ENCODE measurements at regions not wholly inside any gene's neighbourhood (a gene's known extent, or its start where the extent isn't known, plus 50 kb on each side); places are given as distances from the start of the nearest gene placed in this dataset.

GRCh38 chr14:103250874-103251273 lies 83.2 kb upstream of the EIF5 start:
- Histone ChIP-seq H3K27me3 (no peaks in the 10 kb centered on the region), H3K9me3 (no peaks in the 10 kb centered on the region), H3K4me1 (peaks cover 0 to 26% (median 5%) of the 10 kb centered on the region in 4 donors), H3K27ac (no peak overlapping the region), H3K36me3 (no peaks in the 10 kb centered on the region), H3K4me3 (no peak overlapping the region)
- no peak for ATAC-seq
- TF ChIP-seq POLR2A (IDR thresholded peaks at IDR 0.05) (no peak), CTCF (IDR thresholded peaks at IDR 0.05) (no peak)
- WGBS (ENCODE audit: insufficient coverage, low coverage, low lambda C conversion rate, missing lambda C conversion rate): 70% methylated on average over 1 of the region's 3 CpGs
- peak in 1 of 3 donors; percentile 3 for DNase-seq
- intact Hi-C loops (cut with DNase I): no loop called here

- Histone ChIP-seq H3K4me1 (peaks cover 0 to 32% (median 3%) of the 10 kb centered on the region in 4 donors), H3K36me3 (no peaks in the 10 kb centered on the region), H3K27ac (peak overlapping the region in 2 of 3 donors; percentile 42 to 53), H3K4me3 (no peak overlapping the region), H3K27me3 (no peaks in the 10 kb centered on the region), H3K9me3 (no peaks in the 10 kb centered on the region)
- WGBS (ENCODE audit: insufficient coverage, low coverage, low lambda C conversion rate, missing lambda C conversion rate): 40% methylated on average over 4 of the region's 4 CpGs
- intact Hi-C loops (cut with DNase I): no loop called here
- ATAC-seq: peak; percentile 50 to 65 (median 53)
- TF ChIP-seq POLR2A (IDR thresholded peaks at IDR 0.05): no peak
- TF ChIP-seq CTCF (IDR thresholded peaks at IDR 0.05): no peak
- DNase-seq: peak in 2 of 3 donors; percentile 58 to 59
Observed at GRCh38 chr14:103255555-103255954, 78.5 kb upstream of the EIF5 start.

GRCh38 chr14:103256406-103256805 lies 77.6 kb upstream of the EIF5 start:
- WGBS (ENCODE audit: insufficient coverage, low coverage, low lambda C conversion rate, missing lambda C conversion rate): 50% methylated on average over 4 of the region's 10 CpGs
- Histone ChIP-seq H3K27me3 (no peaks in the 10 kb centered on the region), H3K36me3 (no peaks in the 10 kb centered on the region), H3K4me3 (no peak overlapping the region), H3K27ac (peak overlapping the region in 1 of 3 donors; percentile 24), H3K4me1 (peaks cover 0 to 38% (median 3%) of the 10 kb centered on the region in 4 donors), H3K9me3 (no peaks in the 10 kb centered on the region)
- no peak for ATAC-seq
- intact Hi-C loops (cut with DNase I): no loop called here
- TF ChIP-seq CTCF (IDR thresholded peaks at IDR 0.05) (no peak), POLR2A (IDR thresholded peaks at IDR 0.05) (no peak)
- peak in 1 of 3 donors; percentile 23 for DNase-seq

GRCh38 chr14:103257211-103257962 lies 76.7 kb upstream of the EIF5 start:
- Histone ChIP-seq H3K9me3 (no peaks in the 10 kb centered on the region), H3K4me1 (peaks cover 0 to 38% (median 3%) of the 10 kb centered on the region in 4 donors), H3K27me3 (no peaks in the 10 kb centered on the region), H3K4me3 (no peak overlapping the region), H3K27ac (peak overlapping the region in 1 of 3 donors; percentile 24), H3K36me3 (no peaks in the 10 kb centered on the region)
- intact Hi-C loops (cut with DNase I): no loop called here
- DNase-seq: peak in 1 of 3 donors; percentile 3
- WGBS (ENCODE audit: insufficient coverage, low coverage, low lambda C conversion rate, missing lambda C conversion rate): 87% methylated on average over 3 of the region's 4 CpGs
- no peak for ATAC-seq
- TF ChIP-seq POLR2A (IDR thresholded peaks at IDR 0.05) (no peak), CTCF (IDR thresholded peaks at IDR 0.05) (no peak)

Measured in right lobe of liver (tissue), 6 donors.